Left lung (tissue), 4 donors: ENCODE measurements at regions not wholly inside any gene's neighbourhood (a gene's known extent, or its start where the extent isn't known, plus 50 kb on each side); places are given as distances from the start of the nearest gene placed in this dataset.

Source experiments
- ATAC-seq: fragments of 200-7000 bp; cut with Tn5 transposase; one replicate; pipeline ENCODE4 v1.9.1; 2020; ENCODE audit warnings: moderate library complexity
- DNase-seq, 4 donors: peaks; one replicate each; pipeline ENCODE4 v3.0.0-alpha.2; 2013 to 2020
- H3K27ac ChIP-seq, 2 donors: fragments of 200-600 bp; sonication (generic) in 1 of 2; one replicate each; pipeline versions ENCODE4 v1.5.0 to v1.8.0; 2020 to 2021
- H3K27me3 ChIP-seq, 2 donors: fragments of 200-600 bp; sonication (generic) in 1 of 2; one replicate each; pipeline versions ENCODE4 v1.5.0 to v1.8.0; 2020 to 2021
- H3K36me3 ChIP-seq, 2 donors: fragments of 200-600 bp; sonication (generic) in 1 of 2; one replicate each; pipeline versions ENCODE4 v1.5.0 to v1.8.0; 2020 to 2021
- H3K4me1 ChIP-seq, 2 donors: fragments of 200-600 bp; one replicate each; pipeline ENCODE4 v1.8.0; 2021
- H3K4me3 ChIP-seq, 2 donors: fragments of 200-600 bp; sonication (generic) in 1 of 2; one replicate each; pipeline versions ENCODE4 v1.5.0 to v1.8.0; 2020 to 2021; ENCODE audit warnings: mild to moderate bottlenecking in 1 of 2
- H3K9me3 ChIP-seq, 2 donors: fragments of 200-600 bp; sonication (generic) in 1 of 2; one replicate each; pipeline versions ENCODE4 v1.5.0 to v1.8.0; 2020 to 2021
- CTCF ChIP-seq, 2 donors: fragments of 200-600 bp; sonication (generic) in 1 of 2; IDR thresholded peaks; one replicate each; pipeline versions ENCODE4 v1.5.0 to v1.8.0; 2021; ENCODE audit warnings: antibody characterized with exemption in 2 of 2
- intact Hi-C, 2 donors: fragments of 100-400 bp; cut with DNase I; formaldehyde crosslinking; loops; one replicate each; pipeline versions ENCODE4 v1.11.2 to v1.14.2; 2022
- donor health status: DM: no; HTN: yes; CAD: no.
- donor health status: DM: no; HTN: no; CAD: no.

DNA sequence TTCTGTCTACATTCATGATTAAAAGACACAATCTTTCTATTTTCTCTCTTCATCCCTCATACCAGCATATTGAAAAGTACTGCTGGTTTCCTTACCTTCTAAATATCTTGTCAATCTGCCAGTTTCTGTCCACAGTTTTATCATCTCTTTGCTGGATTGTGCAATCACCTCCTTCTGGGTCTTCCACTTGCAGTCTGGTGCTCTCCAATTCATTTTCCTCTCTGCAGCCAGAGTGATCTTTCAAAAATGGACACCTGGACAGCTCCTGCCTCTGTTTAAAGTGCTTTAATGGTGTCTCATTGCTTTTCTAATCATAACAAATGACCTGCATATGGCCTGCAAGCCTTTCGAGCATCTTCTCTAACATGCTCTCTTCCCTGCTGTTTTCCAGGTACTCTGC is 94.0 kb downstream of the C1QL2 start:
- H3K27ac ChIP-seq, result no peak overlapping the region
- H3K9me3 ChIP-seq, result no peaks in the 10 kb centered on the region
- no peaks in the 10 kb centered on the region for H3K36me3 ChIP-seq
- no peak for TF ChIP-seq CTCF (IDR thresholded peaks at IDR 0.05)
- H3K4me1 ChIP-seq, result no peaks in the 10 kb centered on the region
- no peak overlapping the region for H3K4me3 ChIP-seq
- intact Hi-C loops, result no loop called here
- H3K27me3 ChIP-seq, result no peaks in the 10 kb centered on the region
- DNase-seq (no peak), ATAC-seq (no peak)

DNA sequence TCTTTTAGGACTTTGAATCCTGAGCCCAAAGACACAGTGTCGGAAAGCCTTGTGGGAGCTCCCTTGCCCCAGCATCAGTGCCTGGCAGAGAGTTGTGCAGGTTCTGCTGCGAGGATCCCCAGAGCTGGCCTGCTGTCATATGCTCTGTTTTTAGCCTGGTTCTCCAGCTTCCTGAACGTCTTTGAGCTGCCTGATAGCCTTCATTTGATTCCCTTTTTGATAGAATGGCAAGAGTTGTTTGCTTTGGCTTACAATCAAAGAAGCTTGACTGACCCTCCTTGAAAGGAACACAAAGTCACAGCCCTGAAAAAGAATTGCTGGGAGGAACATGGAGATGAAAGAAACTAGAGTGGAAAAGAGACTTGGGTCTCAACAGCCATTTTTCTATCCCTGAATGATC is 95.4 kb downstream of the C1QL2 start:
- H3K36me3 ChIP-seq, result no peaks in the 10 kb centered on the region
- TF ChIP-seq CTCF (IDR thresholded peaks at IDR 0.05), result no peak
- ATAC-seq (peak; percentile 66), DNase-seq (peak in 1 of 4 donors; percentile 20)
- H3K27me3 ChIP-seq, result no peaks in the 10 kb centered on the region
- H3K4me1 ChIP-seq, result no peaks in the 10 kb centered on the region
- H3K27ac ChIP-seq, result peak overlapping the region in 1 of 2 donors; percentile 69
- H3K4me3 ChIP-seq, result no peak overlapping the region
- no peaks in the 10 kb centered on the region for H3K9me3 ChIP-seq
- intact Hi-C loops, result no loop called here

DNA sequence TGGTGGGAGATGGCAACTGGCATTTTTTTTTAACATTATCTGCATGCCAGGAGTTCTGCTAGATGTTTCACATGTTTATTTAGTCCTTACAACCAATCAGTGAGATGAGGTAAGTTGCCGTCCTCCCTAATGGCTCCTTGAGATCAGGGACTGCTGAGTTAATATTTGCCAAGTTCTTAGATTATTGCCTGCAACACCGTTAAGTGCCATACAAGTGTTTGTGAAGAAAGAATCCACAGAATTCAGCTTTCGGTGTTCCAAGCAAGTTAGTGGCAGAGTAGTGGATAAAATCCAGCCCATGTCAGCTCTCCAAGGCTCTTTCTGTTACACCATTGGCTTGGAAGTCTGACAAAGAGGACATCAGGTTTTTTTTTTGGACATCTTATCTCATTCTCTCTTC is 95.9 kb downstream of the C1QL2 start:
- Histone ChIP-seq H3K27ac (peak overlapping the region in 1 of 2 donors; percentile 69), H3K4me3 (no peak overlapping the region), H3K9me3 (no peaks in the 10 kb centered on the region), H3K4me1 (no peaks in the 10 kb centered on the region), H3K27me3 (no peaks in the 10 kb centered on the region), H3K36me3 (no peaks in the 10 kb centered on the region)
- intact Hi-C loops, result no loop called here
- peak; percentile 88 for ATAC-seq
- DNase-seq, result peak in 2 of 4 donors; percentile 7 to 70
- no peak for TF ChIP-seq CTCF (IDR thresholded peaks at IDR 0.05)

- H3K9me3 ChIP-seq, result no peaks in the 10 kb centered on the region
- no peak for TF ChIP-seq CTCF (IDR thresholded peaks at IDR 0.05)
- intact Hi-C loops, result no loop called here
- no peak overlapping the region for H3K27ac ChIP-seq
- H3K4me3 ChIP-seq, result no peak overlapping the region
- no peaks in the 10 kb centered on the region for H3K36me3 ChIP-seq
- ATAC-seq, result peak; percentile 74
- H3K27me3 ChIP-seq, result no peaks in the 10 kb centered on the region
- DNase-seq, result no peak
- no peaks in the 10 kb centered on the region for H3K4me1 ChIP-seq
These were observed 96.4 kb downstream of the C1QL2 start for GRCh38 chr2:119062179-119062578.

GRCh38 chr2:119059940-119060339 is 98.6 kb downstream of the C1QL2 start:
- intact Hi-C loops, result no loop called here
- Histone ChIP-seq H3K27ac (no peak overlapping the region), H3K4me1 (no peaks in the 10 kb centered on the region), H3K4me3 (no peak overlapping the region), H3K36me3 (no peaks in the 10 kb centered on the region), H3K27me3 (no peaks in the 10 kb centered on the region), H3K9me3 (peaks cover 0 to 6% of the 10 kb centered on the region in 2 donors)
- DNase-seq (no peak), ATAC-seq (no peak)
- no peak for TF ChIP-seq CTCF (IDR thresholded peaks at IDR 0.05)
